Activated T-helper 1 cell treated with anti-CD3 and anti-CD28 coated beads, Interleukin-12 subunit alpha, Interleukin-12 subunit beta, Interleukin-2, Interleukin-4 antibody, amounts not matched to agents 30 ng/mL and 10 ng/mL and 1 ng/mL, durations not matched to agents 14 hours and 24 hours and 36 hours (primary cell): ENCODE measurements at regions not wholly inside any gene's neighbourhood (a gene's known extent, or its start where the extent isn't known, plus 50 kb on each side); places are given as distances from the start of the nearest gene placed in this dataset.

Source experiments
- DNase-seq: peaks from one replicate; pipeline ENCODE4 v3.0.0; 2021; ENCODE audit warnings: low spot score
- H3K27ac Mint-ChIP-seq: one replicate; pipeline ENCODE4 v1.8.0; 2021; ENCODE audit warnings: mild to moderate bottlenecking, mixed read lengths
- H3K27me3 Mint-ChIP-seq: one replicate; pipeline ENCODE4 v1.8.0; 2022; ENCODE audit warnings: mild to moderate bottlenecking, moderate library complexity, mixed read lengths; ENCODE audit not compliant: insufficient read depth
- H3K36me3 Mint-ChIP-seq: one replicate; pipeline ENCODE4 v1.8.0; 2021; ENCODE audit warnings: low read depth, mixed read lengths
- H3K4me1 Mint-ChIP-seq: one replicate; pipeline ENCODE4 v1.8.0; 2021; ENCODE audit warnings: low read depth, mixed read lengths
- H3K4me3 Mint-ChIP-seq: one replicate; pipeline ENCODE4 v1.8.0; 2021; ENCODE audit warnings: mild to moderate bottlenecking, moderate library complexity, mixed read lengths
- H3K9me3 Mint-ChIP-seq: one replicate; pipeline ENCODE4 v1.8.0; 2021; ENCODE audit warnings: mixed read lengths
- intact Hi-C: fragments of 100-400 bp; cut with micrococcal nuclease; formaldehyde crosslinking; loops from one replicate; pipeline ENCODE4 v1.15.1; 2024

DNA sequence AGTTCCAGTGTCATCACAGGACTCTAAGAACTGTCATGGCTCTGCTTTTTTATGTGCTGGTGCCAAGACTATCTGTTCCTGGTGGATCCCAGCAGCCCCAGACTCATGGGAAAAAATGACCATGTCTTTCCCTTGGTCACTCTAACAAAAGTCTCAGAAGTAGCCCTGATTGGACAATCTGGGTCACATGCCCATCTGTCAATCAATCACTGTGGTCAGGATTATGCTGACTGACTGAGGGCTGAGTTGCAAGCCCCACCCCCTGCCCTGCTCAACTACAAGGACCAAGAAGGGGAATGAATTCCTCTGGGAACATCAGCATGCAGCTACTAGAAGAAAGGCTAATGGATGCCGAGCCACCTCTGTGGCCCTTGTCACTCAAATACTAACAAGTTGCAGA, 91.6 kb downstream of the EDN3 start:
- no peak for DNase-seq
- Mint-ChIP-seq H3K4me1 (no peaks in the 10 kb centered on the region), H3K27ac (no peak overlapping the region), H3K9me3 (no peaks in the 10 kb centered on the region), H3K27me3 (peaks cover 2% of the 10 kb centered on the region), H3K4me3 (no peak overlapping the region), H3K36me3 (no peaks in the 10 kb centered on the region)
- intact Hi-C loops, result no loop called here

DNA sequence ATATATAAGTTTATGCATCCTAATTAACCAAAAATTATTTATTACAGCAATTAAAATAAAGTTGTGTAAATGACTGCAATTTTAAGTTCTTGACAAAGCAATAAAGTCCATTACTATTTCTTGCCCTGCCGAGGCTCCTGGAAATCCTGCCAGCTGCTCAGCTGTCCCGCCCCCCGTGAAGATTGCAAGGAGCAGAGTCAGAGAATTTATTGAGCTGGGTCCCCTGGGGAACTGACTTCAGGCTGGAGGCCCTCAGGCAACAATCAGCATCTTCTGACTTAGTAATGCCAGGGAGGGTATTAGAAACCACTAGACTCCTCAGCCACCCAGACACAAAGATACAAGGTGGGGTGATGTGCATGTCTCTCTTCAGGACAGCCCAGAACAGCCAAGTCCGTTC, 92.3 kb downstream of the EDN3 start:
- intact Hi-C loops, result no loop called here
- H3K27ac Mint-ChIP-seq, result no peak overlapping the region
- no peak overlapping the region for H3K4me3 Mint-ChIP-seq
- no peaks in the 10 kb centered on the region for H3K4me1 Mint-ChIP-seq
- H3K36me3 Mint-ChIP-seq, result no peaks in the 10 kb centered on the region
- no peak for DNase-seq
- no peaks in the 10 kb centered on the region for H3K9me3 Mint-ChIP-seq
- no peaks in the 10 kb centered on the region for H3K27me3 Mint-ChIP-seq

- Mint-ChIP-seq H3K4me1 (no peaks in the 10 kb centered on the region), H3K36me3 (no peaks in the 10 kb centered on the region), H3K4me3 (no peak overlapping the region), H3K27me3 (no peaks in the 10 kb centered on the region), H3K9me3 (no peaks in the 10 kb centered on the region), H3K27ac (no peak overlapping the region)
- intact Hi-C loops, result no loop called here
- no peak for DNase-seq
Measured at GRCh38 chr20:59393142-59393541, 92.7 kb downstream of the EDN3 start.

- Mint-ChIP-seq H3K4me3 (no peak overlapping the region), H3K9me3 (no peaks in the 10 kb centered on the region), H3K36me3 (no peaks in the 10 kb centered on the region)
Measured at GRCh38 chr20:59395729-59396128, 95.3 kb downstream of the EDN3 start.

GRCh38 chr20:59398537-59399205, 98.3 kb downstream of the EDN3 start:
- no peak for DNase-seq
- Mint-ChIP-seq H3K27ac (no peak overlapping the region), H3K4me3 (no peak overlapping the region), H3K27me3 (peaks cover 2% of the 10 kb centered on the region), H3K9me3 (no peaks in the 10 kb centered on the region), H3K36me3 (no peaks in the 10 kb centered on the region), H3K4me1 (no peaks in the 10 kb centered on the region)
- intact Hi-C loops, result no loop called here

More at GRCh38 chr20:59395729-59396128, 95.3 kb downstream of the EDN3 start:
- H3K27me3 Mint-ChIP-seq, result no peaks in the 10 kb centered on the region
- no peaks in the 10 kb centered on the region for H3K4me1 Mint-ChIP-seq
- H3K27ac Mint-ChIP-seq, result no peak overlapping the region
- intact Hi-C loops, result no loop called here
- no peak for DNase-seq

DNA sequence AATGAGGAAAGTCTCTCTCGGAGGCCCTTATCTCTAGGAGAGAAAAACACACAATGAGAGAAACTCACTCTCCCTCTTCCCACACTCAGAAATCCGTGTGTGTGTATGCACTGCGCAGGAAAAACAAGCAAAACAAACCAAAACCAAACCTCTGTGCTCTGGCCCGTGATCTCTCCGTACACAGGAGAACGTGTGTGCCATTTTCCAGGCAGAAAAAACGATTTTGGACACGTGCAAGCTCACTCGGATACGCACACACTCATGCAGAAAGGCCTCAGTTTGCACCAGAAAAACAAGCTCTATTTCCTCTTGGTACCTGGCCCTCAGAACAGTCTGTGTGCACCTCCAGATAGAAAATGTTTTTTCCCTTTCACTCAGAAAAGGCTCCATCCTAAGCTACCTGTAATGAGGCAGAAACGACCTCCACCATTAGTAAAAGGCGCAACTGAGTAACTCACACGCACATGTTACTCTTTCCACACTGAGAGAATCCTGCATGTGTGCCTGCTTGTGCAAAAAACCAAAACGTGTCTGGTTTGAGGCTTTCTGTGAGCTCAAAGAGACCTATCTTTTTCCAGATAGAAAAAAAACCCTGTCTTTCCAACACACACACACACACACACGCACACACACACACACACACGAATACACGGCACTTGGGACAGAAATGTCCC, 99.2 kb downstream of the EDN3 start:
- intact Hi-C loops, result loop anchor here (5.0 kb wide), 1 partner anchor 177 kb away; no protein-coding TSS in a partner anchor
- H3K9me3 Mint-ChIP-seq, result no peaks in the 10 kb centered on the region
- no peaks in the 10 kb centered on the region for H3K4me1 Mint-ChIP-seq
- no peak overlapping the region for H3K4me3 Mint-ChIP-seq
- no peaks in the 10 kb centered on the region for H3K36me3 Mint-ChIP-seq
- H3K27ac Mint-ChIP-seq, result no peak overlapping the region
- DNase-seq, result no peak
- H3K27me3 Mint-ChIP-seq, result peaks cover 5% of the 10 kb centered on the region

- peaks cover 5% of the 10 kb centered on the region for H3K27me3 Mint-ChIP-seq
- H3K36me3 Mint-ChIP-seq, result no peaks in the 10 kb centered on the region
- intact Hi-C loops, result loop anchor here (5.0 kb wide), 1 partner anchor 178 kb away; no protein-coding TSS in a partner anchor
- no peak for DNase-seq
- H3K9me3 Mint-ChIP-seq, result no peaks in the 10 kb centered on the region
- no peaks in the 10 kb centered on the region for H3K4me1 Mint-ChIP-seq
- H3K27ac Mint-ChIP-seq, result no peak overlapping the region
- no peak overlapping the region for H3K4me3 Mint-ChIP-seq
Measured at GRCh38 chr20:59400708-59401107, 100.3 kb downstream of the EDN3 start.

GRCh38 chr20:59402681-59403080, 102.3 kb downstream of the EDN3 start:
- H3K36me3 Mint-ChIP-seq, result no peaks in the 10 kb centered on the region
- DNase-seq, result no peak
- no peaks in the 10 kb centered on the region for H3K9me3 Mint-ChIP-seq
- no peak overlapping the region for H3K27ac Mint-ChIP-seq
- H3K4me1 Mint-ChIP-seq, result no peaks in the 10 kb centered on the region
- intact Hi-C loops, result loop anchor here (1.0 to 5.0 kb wide), 3 partner anchors 180 to 532 kb away; no protein-coding TSS in a partner anchor
- no peak overlapping the region for H3K4me3 Mint-ChIP-seq
- peaks cover 5% of the 10 kb centered on the region for H3K27me3 Mint-ChIP-seq

- peak; percentile 54 for DNase-seq
- H3K27ac Mint-ChIP-seq, result no peak overlapping the region
- intact Hi-C loops, result loop anchor here (1.0 to 5.0 kb wide), 3 partner anchors 181 to 533 kb away; no protein-coding TSS in a partner anchor
- no peaks in the 10 kb centered on the region for H3K9me3 Mint-ChIP-seq
- peak overlapping the region; percentile 45 for H3K4me3 Mint-ChIP-seq
- peaks cover 5% of the 10 kb centered on the region for H3K27me3 Mint-ChIP-seq
- no peaks in the 10 kb centered on the region for H3K36me3 Mint-ChIP-seq
- H3K4me1 Mint-ChIP-seq, result no peaks in the 10 kb centered on the region
Measured at GRCh38 chr20:59403261-59403961, 103.0 kb downstream of the EDN3 start.

- no peak for DNase-seq
- intact Hi-C loops, result loop anchor here (1.0 to 5.0 kb wide), 3 partner anchors 182 to 533 kb away; no protein-coding TSS in a partner anchor
- no peaks in the 10 kb centered on the region for H3K36me3 Mint-ChIP-seq
- H3K9me3 Mint-ChIP-seq, result no peaks in the 10 kb centered on the region
- H3K4me3 Mint-ChIP-seq, result no peak overlapping the region
- H3K4me1 Mint-ChIP-seq, result no peaks in the 10 kb centered on the region
- H3K27ac Mint-ChIP-seq, result no peak overlapping the region
- H3K27me3 Mint-ChIP-seq, result peaks cover 8% of the 10 kb centered on the region
Measured at GRCh38 chr20:59403962-59404314, 103.5 kb downstream of the EDN3 start.

- intact Hi-C loops, result loop anchor here (5.0 kb wide), 1 partner anchor 182 kb away; no protein-coding TSS in a partner anchor
- Mint-ChIP-seq H3K9me3 (no peaks in the 10 kb centered on the region), H3K36me3 (no peaks in the 10 kb centered on the region), H3K27ac (no peak overlapping the region), H3K27me3 (peaks cover 9% of the 10 kb centered on the region), H3K4me3 (no peak overlapping the region), H3K4me1 (no peaks in the 10 kb centered on the region)
- DNase-seq, result no peak
Measured at GRCh38 chr20:59404749-59405148, 104.3 kb downstream of the EDN3 start.

GRCh38 chr20:59405226-59406200, 105.1 kb downstream of the EDN3 start:
- H3K27ac Mint-ChIP-seq, result no peak overlapping the region
- no peak overlapping the region for H3K4me3 Mint-ChIP-seq
- H3K27me3 Mint-ChIP-seq, result peaks cover 9% of the 10 kb centered on the region
- no peaks in the 10 kb centered on the region for H3K9me3 Mint-ChIP-seq
- no peaks in the 10 kb centered on the region for H3K4me1 Mint-ChIP-seq
- no peaks in the 10 kb centered on the region for H3K36me3 Mint-ChIP-seq
- no peak for DNase-seq
- intact Hi-C loops, result no loop called here
